ENCODE measurements at regions not wholly inside any gene's neighbourhood (a gene's known extent, or its start where the extent isn't known, plus 50 kb on each side); places are given as distances from the start of the nearest gene placed in this dataset.

GRCh38 chr6:98454809-98455322 is 379.5 kb upstream of the POU3F2 start:
- no peak for DNase-seq (ENCODE audit: low read depth in 2 of 2)

- no peak for DNase-seq (ENCODE audit: low read depth in 2 of 2)
These were observed 375.7 kb upstream of the POU3F2 start for GRCh38 chr6:98458708-98459107.

GRCh38 chr6:98463038-98464000 is 371.1 kb upstream of the POU3F2 start:
- DNase-seq (ENCODE audit: low read depth in 2 of 2), result no peak

- no peak for DNase-seq (ENCODE audit: low read depth in 2 of 2)
These were observed 367.3 kb upstream of the POU3F2 start for GRCh38 chr6:98467091-98467490.

GRCh38 chr6:98467902-98468301 is 366.5 kb upstream of the POU3F2 start:
- DNase-seq (ENCODE audit: low read depth in 2 of 2), result no peak

GRCh38 chr6:98469141-98469540 is 365.2 kb upstream of the POU3F2 start:
- no peak for DNase-seq (ENCODE audit: low read depth in 2 of 2)

- DNase-seq (ENCODE audit: low read depth in 2 of 2), result no peak
These were observed 363.6 kb upstream of the POU3F2 start for GRCh38 chr6:98470821-98471220.

- no peak for DNase-seq (ENCODE audit: low read depth in 2 of 2)
These were observed 362.9 kb upstream of the POU3F2 start for GRCh38 chr6:98471444-98471843.

GRCh38 chr6:98477231-98477630 is 357.1 kb upstream of the POU3F2 start:
- no peak for DNase-seq (ENCODE audit: low read depth in 2 of 2)

GRCh38 chr6:98484696-98485095 is 349.7 kb upstream of the POU3F2 start:
- no peak for DNase-seq (ENCODE audit: low read depth in 2 of 2)

GRCh38 chr6:98485593-98485992 is 348.8 kb upstream of the POU3F2 start:
- no peak for DNase-seq (ENCODE audit: low read depth in 2 of 2)

- no peak for DNase-seq (ENCODE audit: low read depth in 2 of 2)
These were observed 348.3 kb upstream of the POU3F2 start for GRCh38 chr6:98486057-98486456.

GRCh38 chr6:98487612-98488011 is 346.8 kb upstream of the POU3F2 start:
- DNase-seq (ENCODE audit: low read depth in 2 of 2), result no peak

GRCh38 chr6:98498144-98498775 is 336.1 kb upstream of the POU3F2 start:
- no peak for DNase-seq (ENCODE audit: low read depth in 2 of 2)

- no peak for DNase-seq (ENCODE audit: low read depth in 2 of 2)
These were observed 335.5 kb upstream of the POU3F2 start for GRCh38 chr6:98498866-98499265.

GRCh38 chr6:98514073-98514720 is 320.2 kb upstream of the POU3F2 start:
- no peak for DNase-seq (ENCODE audit: low read depth in 2 of 2)

- no peak for DNase-seq (ENCODE audit: low read depth in 2 of 2)
These were observed 319.6 kb upstream of the POU3F2 start for GRCh38 chr6:98514796-98515195.

GRCh38 chr6:98516206-98516605 is 318.2 kb upstream of the POU3F2 start:
- no peak for DNase-seq (ENCODE audit: low read depth in 2 of 2)

- DNase-seq (ENCODE audit: low read depth in 2 of 2), result no peak
These were observed 317.5 kb upstream of the POU3F2 start for GRCh38 chr6:98516866-98517265.

- no peak for DNase-seq (ENCODE audit: low read depth in 2 of 2)
These were observed 308.5 kb upstream of the POU3F2 start for GRCh38 chr6:98525860-98526259.

- no peak for DNase-seq (ENCODE audit: low read depth in 2 of 2)
These were observed 307.9 kb upstream of the POU3F2 start for GRCh38 chr6:98526465-98526864.

- DNase-seq (ENCODE audit: low read depth in 2 of 2), result no peak
These were observed 305.0 kb upstream of the POU3F2 start for GRCh38 chr6:98529364-98529763.

Data from stimulated activated CD4-positive, alpha-beta T cell treated with anti-CD3 and anti-CD28 coated beads, Interleukin-15, amount 100 ng/mL, for 48 hours (primary cell).